ENCODE measurements at regions not wholly inside any gene's neighbourhood (a gene's known extent, or its start where the extent isn't known, plus 50 kb on each side); places are given as distances from the start of the nearest gene placed in this dataset.

DNA sequence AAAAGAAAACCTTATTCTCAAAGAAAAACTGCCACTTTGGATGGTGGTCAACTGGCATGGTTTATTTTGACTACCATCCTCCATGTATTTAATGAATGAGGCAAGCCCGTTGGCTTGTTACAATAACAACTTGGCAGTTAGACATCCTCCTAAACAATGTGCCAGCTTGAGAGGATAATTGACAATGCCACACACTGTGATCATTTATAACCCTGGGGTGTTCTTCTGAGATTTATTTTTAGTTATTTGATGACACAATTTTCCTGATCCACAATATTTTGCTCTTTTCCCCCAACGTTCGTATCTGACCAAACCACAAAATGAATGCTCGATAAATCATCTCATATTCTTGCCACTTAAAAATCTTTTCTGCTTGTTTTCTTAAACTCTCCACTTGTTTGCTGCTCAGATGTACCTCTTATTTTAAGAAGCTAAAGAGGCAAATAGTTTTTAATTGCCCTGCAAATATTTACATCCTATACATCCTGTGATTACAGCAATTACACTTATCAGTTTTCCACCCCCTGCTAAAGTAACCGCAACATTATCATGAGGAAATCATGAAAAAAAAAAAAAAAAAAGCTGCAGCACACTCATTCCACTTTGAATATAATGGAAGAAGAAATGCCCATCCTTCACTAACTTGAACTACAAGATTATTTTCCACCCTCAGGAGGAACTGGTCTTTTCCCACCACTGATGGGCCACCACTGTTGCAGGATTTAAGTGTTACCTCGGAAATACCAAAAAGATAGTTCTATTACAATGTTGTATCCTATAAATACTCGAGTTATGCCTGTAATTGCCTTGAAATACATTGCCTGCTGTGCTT, 119.9 kb downstream of the MBL2 start:
- H3K4me3 ChIP-seq (ENCODE audit: low read depth, low read length) = no peak overlapping the region
- TF ChIP-seq, protein P1, sequence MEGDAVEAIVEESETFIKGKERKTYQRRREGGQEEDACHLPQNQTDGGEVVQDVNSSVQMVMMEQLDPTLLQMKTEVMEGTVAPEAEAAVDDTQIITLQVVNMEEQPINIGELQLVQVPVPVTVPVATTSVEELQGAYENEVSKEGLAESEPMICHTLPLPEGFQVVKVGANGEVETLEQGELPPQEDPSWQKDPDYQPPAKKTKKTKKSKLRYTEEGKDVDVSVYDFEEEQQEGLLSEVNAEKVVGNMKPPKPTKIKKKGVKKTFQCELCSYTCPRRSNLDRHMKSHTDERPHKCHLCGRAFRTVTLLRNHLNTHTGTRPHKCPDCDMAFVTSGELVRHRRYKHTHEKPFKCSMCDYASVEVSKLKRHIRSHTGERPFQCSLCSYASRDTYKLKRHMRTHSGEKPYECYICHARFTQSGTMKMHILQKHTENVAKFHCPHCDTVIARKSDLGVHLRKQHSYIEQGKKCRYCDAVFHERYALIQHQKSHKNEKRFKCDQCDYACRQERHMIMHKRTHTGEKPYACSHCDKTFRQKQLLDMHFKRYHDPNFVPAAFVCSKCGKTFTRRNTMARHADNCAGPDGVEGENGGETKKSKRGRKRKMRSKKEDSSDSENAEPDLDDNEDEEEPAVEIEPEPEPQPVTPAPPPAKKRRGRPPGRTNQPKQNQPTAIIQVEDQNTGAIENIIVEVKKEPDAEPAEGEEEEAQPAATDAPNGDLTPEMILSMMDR (IDR thresholded peaks at IDR 0.05; ENCODE audit: low read depth, low read length) = no peak

DNA sequence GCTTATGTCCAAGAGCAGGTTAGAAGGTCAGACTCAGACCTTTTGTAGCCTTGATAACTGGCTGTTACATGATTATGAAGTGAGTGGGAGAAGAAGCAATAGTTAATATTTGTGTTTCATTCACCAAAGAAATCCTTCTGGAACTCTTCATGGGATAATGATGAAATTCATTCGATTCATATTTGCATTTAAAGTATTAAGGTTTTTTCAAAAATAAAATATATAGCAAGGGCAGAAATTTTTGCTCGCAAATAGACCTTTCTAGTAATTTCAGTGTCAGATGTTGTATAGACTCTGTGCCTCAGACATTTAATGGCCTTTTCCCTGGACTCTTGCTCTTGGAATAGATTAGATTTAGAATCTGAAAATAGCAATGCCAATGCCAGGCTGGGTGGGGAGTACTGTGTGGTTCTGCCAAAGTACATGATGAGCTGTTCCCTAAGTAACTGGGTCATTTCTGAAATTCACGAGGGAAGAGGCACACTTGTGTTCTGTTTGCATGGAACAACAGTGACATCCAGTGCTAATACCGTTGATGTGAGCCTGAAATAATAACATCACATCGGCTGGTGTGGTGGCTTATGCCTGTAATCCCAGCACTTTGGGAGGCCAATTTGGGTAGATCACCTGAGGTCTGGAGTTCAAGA, 119.2 kb downstream of the MBL2 start:
- H3K4me3 ChIP-seq (ENCODE audit: low read depth, low read length) = no peak overlapping the region
- TF ChIP-seq, protein P1 (IDR thresholded peaks at IDR 0.05; ENCODE audit: low read depth, low read length) = no peak

DNA sequence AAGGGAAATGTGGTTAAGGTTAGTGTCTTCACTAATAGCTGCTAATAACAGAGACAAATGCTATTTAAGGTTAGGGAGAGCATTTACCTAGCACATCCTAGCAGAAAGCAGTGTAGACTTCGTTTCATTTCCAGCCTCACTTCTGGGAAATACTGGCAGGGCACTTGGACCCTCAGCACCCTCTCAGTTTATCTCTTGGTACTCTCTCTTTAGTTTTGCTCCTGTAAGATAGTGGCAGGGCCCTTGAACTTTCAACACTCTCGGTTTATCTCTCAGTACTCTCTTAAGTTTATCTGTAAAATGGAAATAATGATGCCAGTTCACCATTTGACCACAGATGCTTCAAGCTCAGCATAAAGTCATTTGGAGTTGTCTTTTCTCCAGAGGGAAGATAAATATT, 118.4 kb downstream of the MBL2 start:
- no peak overlapping the region for H3K4me3 ChIP-seq (ENCODE audit: low read depth, low read length)
- TF ChIP-seq, protein P1 (IDR thresholded peaks at IDR 0.05; ENCODE audit: low read depth, low read length) = no peak

DNA sequence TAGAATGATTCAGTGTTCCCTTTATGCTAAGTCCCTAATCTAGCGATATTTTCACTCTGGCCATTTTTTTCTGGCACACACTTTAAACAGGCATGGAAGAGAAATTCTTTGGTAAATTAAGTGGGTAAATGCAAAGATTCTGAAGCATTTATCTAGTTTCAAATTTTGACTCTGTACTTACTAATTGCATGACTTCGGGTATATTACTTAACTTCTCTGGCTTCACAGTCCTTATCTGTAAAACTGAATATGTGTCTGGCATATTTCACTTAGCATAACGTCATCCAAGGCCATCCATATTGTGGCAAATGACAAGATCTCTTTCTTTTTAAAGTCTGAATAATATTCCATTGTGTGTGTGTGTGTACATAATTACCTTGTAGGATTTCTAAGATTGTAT, 114.5 kb downstream of the MBL2 start:
- no peak overlapping the region for H3K4me3 ChIP-seq (ENCODE audit: low read depth, low read length)
- TF ChIP-seq, protein P1 (IDR thresholded peaks at IDR 0.05; ENCODE audit: low read depth, low read length) = no peak

DNA sequence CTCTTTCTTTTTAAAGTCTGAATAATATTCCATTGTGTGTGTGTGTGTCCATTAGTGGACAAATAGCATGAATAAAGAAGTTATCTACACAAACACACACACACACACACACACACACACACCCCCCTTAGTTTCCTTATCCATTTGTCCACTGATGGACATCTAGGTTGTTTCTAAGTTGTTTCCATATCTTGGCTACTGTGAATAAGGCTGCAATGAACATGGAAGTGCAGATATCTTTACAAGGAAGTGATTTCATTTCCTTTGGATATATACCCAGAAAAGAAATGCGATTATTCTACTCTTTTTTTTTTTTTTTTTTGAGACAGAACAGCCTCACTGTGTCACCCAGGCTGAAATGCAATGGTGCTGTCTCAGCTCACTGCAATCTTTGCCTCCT, 113.5 kb downstream of the MBL2 start:
- H3K4me3 ChIP-seq (ENCODE audit: low read depth, low read length) = no peak overlapping the region

DNA sequence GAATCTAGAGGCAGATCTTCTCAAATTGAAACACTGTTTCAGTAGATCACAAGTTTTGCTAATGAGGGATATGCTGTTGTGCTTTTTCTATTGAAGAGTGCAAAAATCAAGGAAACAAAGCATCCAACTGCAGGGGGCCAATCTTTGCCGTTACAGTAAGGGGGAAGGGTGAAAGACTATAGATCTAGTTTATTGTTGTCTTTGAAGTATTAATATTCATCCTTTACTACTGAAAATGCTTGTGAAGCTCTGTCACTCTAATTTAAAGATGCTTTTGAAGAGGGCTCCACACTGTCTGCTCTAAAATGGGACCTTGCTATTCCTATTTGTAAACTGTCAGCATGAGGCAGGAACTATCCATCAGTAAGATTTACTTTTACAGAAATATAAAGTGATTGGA, 110.3 kb downstream of the MBL2 start:
- TF ChIP-seq, protein P1 (IDR thresholded peaks at IDR 0.05; ENCODE audit: low read depth, low read length) = no peak

More for the DNA sequence above, 113.5 kb downstream of the MBL2 start:
- TF ChIP-seq, protein P1 (IDR thresholded peaks at IDR 0.05; ENCODE audit: low read depth, low read length) = no peak

DNA sequence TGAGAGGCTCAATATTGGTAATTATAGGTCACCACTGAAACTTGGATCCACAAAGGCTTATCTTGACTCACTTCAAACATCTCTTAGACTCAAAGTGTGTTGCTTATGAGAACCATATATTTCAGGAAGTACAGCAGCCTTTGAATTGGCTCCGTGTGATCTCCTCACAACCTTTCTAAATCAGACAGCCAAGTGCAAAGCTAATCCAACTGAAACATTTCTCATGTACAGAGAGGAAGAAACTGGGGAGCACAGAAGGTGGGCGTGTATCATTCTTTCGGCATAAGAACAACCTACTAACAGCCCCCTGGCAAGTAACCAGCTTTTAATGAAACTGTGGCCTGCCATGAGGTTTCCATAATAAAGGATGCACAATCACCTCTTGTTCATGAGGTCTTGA, 109.4 kb downstream of the MBL2 start:
- TF ChIP-seq, protein P1 (IDR thresholded peaks at IDR 0.05; ENCODE audit: low read depth, low read length) = no peak
- no peak overlapping the region for H3K4me3 ChIP-seq (ENCODE audit: low read depth, low read length)

More for the DNA sequence above, 110.3 kb downstream of the MBL2 start:
- H3K4me3 ChIP-seq (ENCODE audit: low read depth, low read length) = no peak overlapping the region
